GM12874 (cell line): ENCODE measurements at regions not wholly inside any gene's neighbourhood (a gene's known extent, or its start where the extent isn't known, plus 50 kb on each side); places are given as distances from the start of the nearest gene placed in this dataset.

Source experiments
- CTCF ChIP-seq: IDR thresholded peaks from 2 replicates; pipeline ENCODE4 v1.5.1; 2011; ENCODE audit warnings: low read depth, mild to moderate bottlenecking, control low read depth, low read length, moderate library complexity; ENCODE audit not compliant: insufficient read depth

- no peak for TF ChIP-seq CTCF
Measured at GRCh38 chr7:13201628-13202027, 514.2 kb downstream of the ARL4A start.

DNA sequence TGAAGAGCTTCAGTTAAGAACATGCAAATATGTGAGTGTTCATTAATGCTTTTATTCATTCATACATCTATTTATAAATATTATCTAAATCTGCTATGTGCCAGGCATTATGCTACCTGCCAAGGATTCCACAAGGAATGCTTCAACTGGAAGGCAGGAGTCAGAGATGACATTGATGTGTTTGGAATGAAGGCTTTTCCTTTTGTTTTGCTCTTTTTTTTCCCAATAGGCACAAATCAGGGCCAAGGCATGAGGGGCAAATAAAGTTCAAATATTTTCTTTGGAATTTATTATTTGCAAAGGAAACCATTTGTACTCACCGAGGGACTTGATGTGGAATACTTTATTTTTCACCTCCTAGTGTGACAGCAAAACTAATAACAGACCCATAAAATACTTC lies 530.3 kb downstream of the ARL4A start:
- TF ChIP-seq CTCF, result no peak

DNA sequence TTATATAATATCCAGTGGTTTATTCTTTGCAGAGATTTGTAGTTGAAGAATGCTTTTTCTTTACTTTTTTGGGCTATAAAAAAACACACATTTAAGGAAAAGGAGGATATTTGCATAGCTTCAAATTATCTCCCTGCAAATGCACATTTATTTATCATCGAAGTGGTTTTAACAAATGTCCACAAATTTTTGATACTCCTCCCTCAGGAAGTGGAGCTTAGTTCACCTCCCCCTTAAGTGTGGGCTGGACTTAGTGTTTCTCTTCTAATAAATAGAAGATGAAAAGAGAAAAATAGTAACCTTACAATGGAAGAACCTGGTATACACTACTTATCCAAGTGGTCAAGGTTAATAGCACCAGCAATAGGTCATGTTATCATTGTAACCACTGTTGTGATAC lies 537.6 kb downstream of the ARL4A start:
- TF ChIP-seq CTCF, result no peak

DNA sequence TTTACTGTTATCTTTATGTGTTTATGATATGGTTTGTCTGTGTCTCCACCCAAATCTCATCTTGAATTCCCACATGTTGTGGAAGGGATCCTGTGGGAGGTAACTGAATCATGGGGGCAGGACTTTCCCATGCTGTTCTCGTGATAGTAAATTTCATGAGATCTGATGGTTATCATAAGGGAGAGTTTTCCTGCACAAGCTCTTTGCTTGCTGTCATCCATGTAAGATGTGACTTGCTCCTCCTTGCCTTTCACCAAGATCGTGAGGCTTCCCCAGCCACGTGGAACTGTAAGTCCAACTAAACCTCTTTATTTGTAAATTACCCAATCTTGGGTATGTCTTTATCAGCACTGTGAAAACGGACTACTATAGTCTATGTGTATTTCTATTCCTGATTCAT lies 539.0 kb downstream of the ARL4A start:
- TF ChIP-seq CTCF, result no peak

GRCh38 chr7:13231216-13231615 lies 543.8 kb downstream of the ARL4A start:
- TF ChIP-seq CTCF, result no peak

DNA sequence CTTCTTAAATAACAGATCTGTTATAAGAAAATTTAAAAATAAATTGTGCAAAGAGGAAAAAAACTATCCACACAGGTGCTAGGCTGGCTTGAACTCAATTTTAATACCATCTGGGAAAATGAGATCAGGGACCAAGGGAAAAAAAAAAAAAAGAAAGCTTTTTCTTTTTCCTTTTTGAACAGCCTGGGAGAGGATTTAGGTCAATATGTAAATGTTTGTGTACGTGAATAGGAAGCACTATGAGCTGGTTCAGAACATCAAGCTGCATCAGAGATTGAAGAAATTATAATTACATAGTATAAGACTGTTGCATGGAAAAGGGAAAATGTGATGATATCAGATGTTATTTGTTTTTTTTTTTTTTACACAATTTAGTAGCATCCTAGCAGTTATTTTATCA lies 548.0 kb downstream of the ARL4A start:
- TF ChIP-seq CTCF, result no peak

DNA sequence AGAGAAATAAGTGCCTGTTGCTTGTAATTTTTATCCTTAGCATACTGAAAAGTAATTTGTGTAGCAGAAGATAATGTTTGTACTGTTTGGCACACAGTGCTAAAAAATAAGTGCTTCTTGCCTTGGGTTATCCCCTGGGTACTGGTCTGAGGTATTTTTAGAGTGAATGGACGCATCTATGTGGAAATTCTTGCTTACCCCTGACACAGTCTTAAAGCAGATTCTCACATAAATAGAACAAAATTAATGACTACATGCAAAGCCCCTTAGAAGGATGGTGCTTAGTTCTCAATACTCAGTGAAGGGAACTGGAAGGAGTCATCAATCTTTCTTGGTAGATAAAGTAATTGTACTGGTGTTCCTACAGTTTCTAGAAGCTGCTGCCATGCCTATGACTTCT lies 548.6 kb downstream of the ARL4A start:
- no peak for TF ChIP-seq CTCF

DNA sequence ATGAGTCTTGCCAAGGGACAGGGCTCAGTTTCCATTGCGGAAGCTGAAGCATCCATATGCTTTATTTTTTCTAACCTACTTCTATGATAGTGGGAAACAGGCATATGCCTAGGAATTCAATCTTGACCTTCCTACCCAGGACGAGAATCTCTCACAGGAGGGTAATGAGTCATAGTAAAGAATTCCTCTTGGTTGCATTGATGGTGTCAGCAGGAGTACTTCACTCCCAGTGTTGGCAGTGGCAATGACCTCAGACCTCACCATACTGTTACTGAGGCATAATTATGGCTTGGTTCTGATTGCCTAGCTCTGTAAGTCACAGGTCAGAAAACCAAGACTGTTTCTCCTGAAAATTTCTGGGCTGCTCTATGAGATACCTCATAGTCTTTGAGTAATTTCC lies 552.9 kb downstream of the ARL4A start:
- no peak for TF ChIP-seq CTCF
